ENCODE measurements at regions not wholly inside any gene's neighbourhood (a gene's known extent, or its start where the extent isn't known, plus 50 kb on each side); places are given as distances from the start of the nearest gene placed in this dataset.
"Not testable (repeated sequence)": the region's sequence is repeated elsewhere in the genome, so short reads cannot be mapped to it uniquely, and the experiment has no call there.

DNA sequence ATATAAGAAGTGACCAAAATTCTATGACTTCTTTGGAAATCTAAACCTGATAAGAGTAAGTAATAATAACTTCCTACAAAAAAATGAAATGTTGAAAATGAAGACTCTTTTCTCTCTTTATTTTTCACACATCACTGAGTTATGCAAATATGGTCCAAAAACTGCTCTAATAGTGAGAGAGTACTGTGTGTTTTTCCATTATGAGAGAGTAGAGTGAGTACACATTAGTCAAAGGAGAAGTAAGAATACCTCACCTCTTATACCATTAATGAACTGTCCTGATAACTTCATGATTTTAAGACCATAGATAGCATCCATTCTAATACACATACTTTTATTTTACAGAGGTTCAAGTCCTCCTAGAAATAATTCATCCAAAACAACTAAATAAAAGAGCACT lies 1310.2 kb downstream of the SI start:
- DNase-seq: no peak

GRCh38 chr3:163766112-163766511 lies 1312.2 kb downstream of the SI start:
- no peak for DNase-seq

- DNase-seq: no peak
These were observed 1325.3 kb downstream of the SI start for GRCh38 chr3:163753033-163753432.

- DNase-seq: no peak
These were observed 1333.1 kb downstream of the SI start for GRCh38 chr3:163745204-163745603.

GRCh38 chr3:163735394-163735793 lies 1342.9 kb downstream of the SI start:
- DNase-seq: no peak

DNA sequence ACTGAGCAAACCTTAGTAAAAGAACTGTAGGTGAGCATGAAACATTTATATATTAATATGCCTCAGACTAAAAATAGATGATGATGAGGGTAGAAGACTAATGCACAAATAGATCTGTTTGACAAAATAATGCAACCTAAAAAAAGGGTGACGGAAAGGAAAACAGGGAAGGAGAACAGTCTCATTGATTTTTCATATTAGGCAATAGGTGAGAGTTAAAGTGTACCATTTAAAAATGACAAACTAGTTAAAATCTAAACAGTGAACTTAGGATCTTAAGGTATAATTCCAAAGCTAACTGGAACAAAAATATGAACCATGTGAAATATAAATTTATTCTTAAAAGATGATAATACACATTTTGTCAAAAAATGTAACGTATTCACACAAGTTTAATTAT lies 1347.6 kb downstream of the SI start:
- no peak for DNase-seq

DNA sequence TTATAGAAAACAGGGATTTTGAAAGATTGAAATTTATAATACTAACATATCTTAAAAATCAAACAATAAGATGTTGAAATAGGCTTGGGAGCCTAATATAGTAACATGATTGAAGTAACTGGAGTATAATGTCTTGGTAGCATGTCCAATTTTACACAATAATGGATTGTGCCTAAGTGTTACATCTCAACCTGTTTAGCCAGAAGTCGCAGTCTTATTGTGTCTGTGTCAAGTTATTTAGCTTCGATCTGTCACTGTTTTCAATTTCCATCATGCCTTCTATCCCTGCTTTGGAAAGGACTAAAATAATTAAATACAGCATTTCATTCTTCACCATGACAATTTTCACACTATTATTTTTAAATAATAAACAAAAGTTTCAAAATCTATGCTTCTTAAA lies 1352.2 kb downstream of the SI start:
- no peak for DNase-seq

DNA sequence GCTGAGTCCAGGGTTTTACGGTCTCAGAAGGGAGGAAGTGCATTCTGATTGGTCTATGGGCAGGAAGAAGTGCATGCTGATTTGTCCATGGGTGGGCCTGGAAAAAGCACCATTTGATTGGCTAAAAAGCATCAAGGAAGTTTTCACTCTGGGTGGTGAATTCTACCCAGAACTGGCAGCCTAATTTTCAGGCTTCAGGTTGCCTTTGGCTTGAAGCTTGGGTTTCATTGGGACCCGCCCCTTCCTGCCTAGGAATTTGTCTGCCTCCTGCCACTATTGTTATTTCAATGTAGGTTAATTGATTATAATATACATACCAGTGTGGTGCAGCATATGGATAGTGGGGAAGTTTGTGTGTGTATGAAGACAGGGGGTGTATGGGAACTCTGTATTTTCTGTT lies 1355.9 kb downstream of the SI start:
- no peak for DNase-seq

DNA sequence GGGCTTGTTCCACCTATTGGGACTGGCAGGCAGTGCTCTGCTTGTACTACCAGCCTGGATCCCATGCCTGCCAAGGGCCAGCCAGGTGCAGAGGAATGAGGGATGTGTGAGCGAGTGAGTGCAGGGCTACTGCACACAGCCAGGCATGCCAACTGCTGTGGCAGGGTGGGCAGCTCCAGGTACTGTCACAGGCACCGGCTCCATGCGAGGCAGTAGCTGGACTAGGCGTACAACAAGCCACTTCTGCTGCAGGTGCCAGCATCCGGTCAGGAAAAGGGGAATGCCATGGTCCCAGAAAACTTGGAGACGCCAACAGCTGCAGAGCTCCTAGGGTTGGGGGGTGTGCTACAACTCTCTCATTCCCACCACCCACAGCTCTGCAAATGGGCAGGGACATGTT lies 1356.7 kb downstream of the SI start:
- no peak for DNase-seq

DNA sequence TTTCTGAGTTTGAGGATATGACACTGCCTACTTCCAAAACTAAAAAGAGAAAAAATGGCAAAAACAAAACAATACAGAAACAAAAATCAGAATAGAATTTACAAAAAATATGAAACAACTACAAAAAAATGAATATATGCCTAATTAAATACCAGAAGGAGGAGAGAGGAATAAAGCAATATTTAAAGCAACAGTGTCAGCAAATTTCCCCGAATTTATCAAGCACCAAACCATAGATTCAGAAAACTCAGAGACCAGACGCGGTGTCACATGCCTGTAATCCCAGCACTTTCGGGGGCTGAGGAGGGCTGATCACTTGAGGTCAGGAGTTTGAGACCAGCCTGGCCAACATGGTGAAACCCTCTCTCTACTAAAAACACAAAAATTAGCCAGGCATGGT lies 1360.9 kb downstream of the SI start:
- DNase-seq: no peak

DNA sequence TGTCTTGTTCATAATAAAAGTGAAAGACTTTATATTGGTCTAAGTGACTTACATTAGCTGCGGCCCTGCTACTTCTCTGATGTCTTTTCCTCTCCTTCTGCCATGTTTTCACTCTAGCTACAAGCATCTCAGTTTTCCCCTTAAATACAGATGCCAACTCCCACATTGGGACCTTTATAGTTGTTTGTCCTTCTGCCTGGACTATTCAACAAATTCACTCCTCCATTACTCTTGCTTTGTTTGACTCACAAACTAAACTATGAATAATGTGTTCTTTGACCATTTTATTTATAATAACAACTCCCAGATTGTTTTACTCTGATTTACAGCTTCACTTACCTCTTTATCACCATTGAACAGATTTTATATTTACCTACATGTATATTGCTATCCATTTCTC lies 1369.9 kb downstream of the SI start:
- DNase-seq: no peak

DNA sequence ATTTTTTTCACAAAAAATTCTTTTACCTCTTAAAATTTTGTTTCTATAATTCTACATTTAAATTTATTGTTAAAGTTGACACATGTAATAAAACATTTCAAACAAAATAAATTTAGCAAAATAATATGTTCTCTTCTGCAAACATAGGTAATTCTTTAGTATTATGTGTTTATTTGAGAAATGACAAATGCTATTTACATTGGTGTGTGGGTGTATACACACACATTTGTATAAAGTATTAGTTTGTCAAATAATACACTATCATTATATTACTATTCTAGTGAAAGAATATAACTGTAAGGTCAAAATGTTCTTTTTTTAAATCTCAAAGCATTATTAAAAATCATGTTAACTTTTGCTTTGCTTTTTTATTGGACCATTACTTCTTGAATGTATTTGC lies 1370.6 kb downstream of the SI start:
- DNase-seq: no peak

DNA sequence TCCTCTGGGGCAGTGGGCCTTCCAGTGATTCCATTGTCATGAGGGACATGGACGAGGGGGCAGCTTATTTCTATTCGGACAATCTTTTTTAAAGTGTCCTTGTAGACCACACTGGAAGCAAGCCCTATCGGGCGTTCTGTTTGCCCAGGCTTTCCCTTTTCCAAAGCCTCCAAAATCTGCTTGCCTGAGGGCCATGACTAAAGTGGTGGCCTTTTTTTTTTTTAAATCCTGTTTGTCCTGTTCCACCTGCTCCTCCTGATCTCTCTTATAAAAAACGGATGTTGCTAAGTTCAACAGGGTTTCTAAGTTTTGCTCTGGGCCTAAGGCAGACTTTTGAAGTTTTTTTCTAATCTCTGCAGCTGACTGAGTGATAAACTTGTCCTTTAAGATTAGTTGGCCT lies 1380.1 kb downstream of the SI start:
- not testable (repeated sequence) for DNase-seq

DNA sequence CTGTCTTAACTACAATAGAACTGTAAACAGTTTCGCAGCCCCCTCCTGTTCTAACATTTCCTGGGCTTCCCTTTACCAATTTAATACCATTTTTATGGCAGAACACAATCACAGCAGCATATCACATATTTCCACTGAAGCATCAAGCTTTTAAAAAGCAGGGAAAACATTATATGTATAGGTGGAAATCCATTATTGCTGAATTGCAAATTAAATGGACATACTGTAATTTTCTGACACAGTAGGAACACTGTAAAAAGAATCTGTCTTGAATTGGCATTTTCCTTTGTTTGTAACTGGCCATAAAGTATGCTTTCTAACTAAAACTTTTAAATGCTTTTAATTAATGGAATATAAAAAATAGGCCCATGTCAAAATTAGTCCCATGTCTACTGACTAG lies 1385.8 kb downstream of the SI start:
- no peak for DNase-seq

- DNase-seq: no peak
These were observed 1393.6 kb downstream of the SI start for GRCh38 chr3:163684651-163685050.

DNA sequence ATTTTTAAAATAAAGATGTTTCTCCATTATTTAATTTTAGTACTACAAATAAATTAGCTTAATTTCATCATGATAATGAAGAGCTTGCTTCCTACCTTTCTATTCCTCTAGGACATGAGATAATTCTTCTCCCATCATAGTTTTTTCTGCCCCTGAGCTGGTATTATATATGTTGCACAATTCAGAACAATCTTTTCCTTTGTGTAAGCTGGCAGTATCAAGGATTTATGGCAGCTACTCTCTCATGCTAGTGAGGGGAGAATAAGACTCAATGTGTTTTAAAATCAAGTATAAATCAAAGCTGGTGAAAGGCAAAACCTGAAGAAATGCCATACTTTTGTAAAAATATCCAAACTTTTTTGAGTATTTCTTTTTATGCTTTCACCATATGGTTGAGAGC lies 1405.3 kb downstream of the SI start:
- DNase-seq: no peak

- DNase-seq: no peak
These were observed 1407.1 kb downstream of the SI start for GRCh38 chr3:163671201-163671600.

- no peak for DNase-seq
These were observed 1413.8 kb downstream of the SI start for GRCh38 chr3:163664466-163664865.

DNA sequence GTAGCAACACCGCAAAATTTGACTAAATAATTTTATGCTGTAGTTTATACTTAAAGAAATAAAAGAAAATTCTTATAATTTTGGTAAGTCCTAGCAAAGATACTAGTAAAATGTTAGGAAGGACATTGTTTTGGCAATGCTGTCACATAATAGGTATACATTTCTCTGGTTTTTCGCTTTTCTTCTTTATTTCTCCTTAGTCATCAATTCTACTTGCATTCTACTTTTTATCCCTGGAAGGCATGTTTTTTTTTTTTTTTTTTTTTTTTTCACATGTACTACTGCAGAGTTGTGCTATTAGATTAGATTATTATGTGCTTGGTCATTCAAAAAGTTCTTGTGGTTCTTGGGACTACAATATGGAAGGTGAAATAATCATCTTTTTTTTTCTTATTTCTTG lies 1421.2 kb downstream of the SI start:
- no peak for DNase-seq

- DNase-seq: no peak
These were observed 1423.3 kb downstream of the SI start for GRCh38 chr3:163655021-163655420.

GRCh38 chr3:163644172-163644571 lies 1434.1 kb downstream of the SI start:
- no peak for DNase-seq

DNA sequence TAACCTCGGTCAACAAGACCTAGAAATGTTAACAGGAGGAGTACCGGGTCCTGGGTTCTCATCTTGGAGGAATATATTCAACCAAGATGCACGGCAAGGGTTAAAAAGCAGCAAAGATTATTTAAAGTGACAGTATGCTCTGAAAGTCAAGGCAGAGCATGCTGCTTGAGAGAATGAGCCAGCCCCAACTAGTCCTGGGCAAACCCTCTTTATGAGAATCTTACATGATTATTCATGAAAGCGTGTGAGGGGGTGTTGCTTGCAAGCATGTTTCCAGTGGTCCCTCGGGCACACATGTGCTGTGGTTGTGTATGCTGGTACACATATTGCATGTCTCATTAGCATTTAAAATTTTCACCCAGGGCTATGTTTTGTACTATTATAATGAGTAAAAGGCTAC lies 1445.6 kb downstream of the SI start:
- no peak for DNase-seq

DNA sequence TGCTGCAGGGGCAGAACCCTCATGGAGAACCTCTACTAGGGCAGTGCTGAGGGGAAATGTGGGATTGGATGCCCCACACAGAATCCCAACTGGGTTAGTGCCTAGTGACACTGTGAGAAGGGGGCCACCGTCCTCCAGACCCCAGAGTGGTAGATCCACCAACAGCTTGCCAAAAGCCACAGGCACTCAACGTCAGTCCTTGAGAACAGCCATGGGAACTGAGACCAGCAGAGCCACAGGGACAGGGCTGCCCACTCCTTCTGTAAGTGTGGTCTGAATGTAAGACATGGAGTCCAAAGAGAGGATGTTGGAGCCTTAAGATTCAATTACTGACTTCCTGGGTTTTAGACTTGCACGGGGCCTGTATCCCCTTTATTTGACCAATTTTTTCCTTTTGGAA lies 1451.5 kb downstream of the SI start:
- no peak for DNase-seq

DNA sequence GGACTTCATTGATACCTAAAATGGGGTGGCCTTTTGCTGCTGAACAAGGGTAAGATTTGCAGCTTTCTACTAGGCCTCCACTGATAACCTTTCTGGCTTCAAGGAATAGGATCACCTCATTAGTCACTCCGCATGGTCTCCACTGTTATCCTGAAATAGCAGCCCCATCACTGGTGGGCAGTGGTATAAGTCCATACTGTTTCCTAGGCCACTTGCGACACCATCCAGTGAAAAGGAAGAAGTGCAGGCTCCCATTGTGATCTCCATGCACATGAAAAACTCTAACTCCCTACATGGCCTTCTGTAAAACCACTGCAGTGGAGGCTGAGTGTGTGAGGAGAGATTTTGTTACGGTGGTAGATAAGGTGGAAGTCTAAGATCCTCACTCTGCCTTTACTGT lies 1455.9 kb downstream of the SI start:
- no peak for DNase-seq

DNA sequence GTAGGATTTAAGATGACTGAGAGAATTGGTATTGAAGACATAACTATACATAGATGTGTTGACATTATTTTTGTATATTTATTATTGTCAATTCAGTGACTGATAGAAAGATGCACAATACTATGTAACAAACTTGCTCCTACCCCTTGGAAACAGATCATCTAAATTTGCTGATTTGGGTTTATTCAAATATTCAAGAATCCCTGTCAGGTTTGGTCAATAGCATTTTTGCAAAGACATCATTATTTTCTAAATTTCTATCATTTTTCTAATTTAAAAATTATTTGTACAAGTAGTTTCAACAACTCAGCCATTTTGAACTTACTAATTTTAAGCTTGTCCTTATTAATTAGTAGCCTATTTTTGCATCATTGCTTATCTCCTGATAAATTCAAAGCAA lies 1463.4 kb downstream of the SI start:
- no peak for DNase-seq

DNA sequence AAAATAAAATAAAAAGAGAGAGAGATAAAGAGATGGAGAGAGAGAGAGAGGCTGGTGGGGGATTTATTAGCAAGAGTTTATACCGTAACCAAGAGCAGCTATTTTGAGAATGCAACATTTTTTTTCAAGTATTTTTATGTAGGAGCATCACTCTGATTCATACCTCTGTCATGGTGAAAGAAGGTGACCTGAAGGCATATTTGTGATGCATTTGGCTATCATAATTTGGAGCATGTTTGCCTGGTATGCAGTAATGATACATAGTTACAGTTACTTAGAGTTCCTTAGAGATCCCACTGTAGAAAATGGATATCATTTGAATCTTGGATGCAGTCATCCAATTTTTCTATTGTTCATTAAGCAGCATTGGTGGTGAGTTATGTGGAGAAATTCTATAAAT lies 1472.4 kb downstream of the SI start:
- no peak for DNase-seq

All from MV-4-11 (cell line).